Psoas muscle (tissue), 7 donors: ENCODE measurements at regions not wholly inside any gene's neighbourhood (a gene's known extent, or its start where the extent isn't known, plus 50 kb on each side); places are given as distances from the start of the nearest gene placed in this dataset.

ENCODE experiments used
- ATAC-seq, 4 donors: fragments of 200-7000 bp; cut with Tn5 transposase; one replicate each; pipeline ENCODE4 v1.9.1; 2020; ENCODE audit warnings: moderate library complexity in 3 of 4, mild to moderate bottlenecking in 2 of 4
- DNase-seq, 2 donors: peaks; one replicate each; pipeline ENCODE4 v3.0.0-alpha.2; 2020
- H3K27ac ChIP-seq: fragments of 200-600 bp; one replicate; pipeline ENCODE4 v1.8.0; 2022
- H3K27me3 ChIP-seq, 3 donors: fragments of 200-600 bp in 1 of 3; one replicate each; pipeline versions ENCODE4 v1.6.1 to v1.8.0; 2013 to 2022; ENCODE audit warnings: low read length in 2 of 3, mild to moderate bottlenecking in 2 of 3, moderate library complexity in 1 of 3; ENCODE audit not compliant: insufficient read depth in 3 of 3
- H3K36me3 ChIP-seq, 2 donors: fragments of 200-600 bp in 1 of 2; one replicate each; pipeline versions ENCODE4 v1.6.1 to v1.8.0; 2013 to 2022; ENCODE audit warnings: low read depth in 1 of 2, mild to moderate bottlenecking in 1 of 2, moderate library complexity in 1 of 2; ENCODE audit not compliant: insufficient read depth in 1 of 2
- H3K4me1 ChIP-seq: fragments of 200-600 bp; one replicate; pipeline ENCODE4 v1.8.0; 2022
- H3K4me3 ChIP-seq: fragments of 200-600 bp; one replicate; pipeline ENCODE4 v1.8.0; 2022; ENCODE audit warnings: mild to moderate bottlenecking
- H3K9me3 ChIP-seq: fragments of 200-600 bp; one replicate; pipeline ENCODE4 v1.8.0; 2022
- WGBS, 3 donors: extraction: QIAGEN DNeasy Blood & Tissue Kit; methylation state at CpG; one replicate each; pipeline versions ENCODE4 v1.1.6 to v1.1.7; 2013; 5-methylcytosine and 5-hydroxymethylcytosine counted together
- intact Hi-C, 2 donors: fragments of 100-400 bp; cut with DNase I; formaldehyde crosslinking; loops; one replicate each; pipeline versions ENCODE4 v1.11.0 to v1.14.2; 2022
- TF ChIP-seq, protein P1 (sequence below): fragments of 200-600 bp; IDR thresholded peaks from one replicate; pipeline ENCODE4 v1.8.0; 2022; ENCODE audit warnings: antibody characterized with exemption
- donor health status: healthy with polysubstance abuse.
- donor health status: DM: no; HTN: no; CAD: no; lungs with moderate emphysema.
- donor health status: Bipolar disorder and iron deficiency.
- donor health status: healthy.
- donor health status: DM: yes; HTN: yes; CAD: no.
- donor health status: DM: no; HTN: no; CAD: no.
- donor health status: DM: yes; HTN: yes; CAD: no.

DNA sequence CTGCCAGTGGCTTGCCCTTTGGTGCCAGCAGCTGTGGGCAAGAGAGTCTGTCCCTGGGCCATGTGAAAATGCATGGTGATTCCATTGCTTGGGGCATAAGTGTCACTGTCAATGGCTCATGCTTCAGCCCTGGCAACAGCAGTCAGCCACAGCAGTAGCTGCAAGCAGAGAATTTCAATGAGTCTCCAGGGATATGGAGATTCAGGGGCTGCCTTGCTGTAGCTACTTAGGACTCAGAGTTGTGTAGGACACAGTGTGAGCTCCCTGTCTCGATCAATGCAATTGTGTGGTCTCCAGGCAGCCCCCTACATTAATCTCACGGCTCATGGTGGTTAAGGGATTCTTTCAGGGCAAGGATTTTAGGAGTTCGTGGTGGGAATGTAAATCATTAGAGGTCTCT, 126.3 kb upstream of the STARD3NL start:
- H3K27ac ChIP-seq: no peak overlapping the region
- H3K27me3 ChIP-seq: no peaks in the 10 kb centered on the region
- DNase-seq (no peak), ATAC-seq (no peak)
- TF ChIP-seq, protein P1, sequence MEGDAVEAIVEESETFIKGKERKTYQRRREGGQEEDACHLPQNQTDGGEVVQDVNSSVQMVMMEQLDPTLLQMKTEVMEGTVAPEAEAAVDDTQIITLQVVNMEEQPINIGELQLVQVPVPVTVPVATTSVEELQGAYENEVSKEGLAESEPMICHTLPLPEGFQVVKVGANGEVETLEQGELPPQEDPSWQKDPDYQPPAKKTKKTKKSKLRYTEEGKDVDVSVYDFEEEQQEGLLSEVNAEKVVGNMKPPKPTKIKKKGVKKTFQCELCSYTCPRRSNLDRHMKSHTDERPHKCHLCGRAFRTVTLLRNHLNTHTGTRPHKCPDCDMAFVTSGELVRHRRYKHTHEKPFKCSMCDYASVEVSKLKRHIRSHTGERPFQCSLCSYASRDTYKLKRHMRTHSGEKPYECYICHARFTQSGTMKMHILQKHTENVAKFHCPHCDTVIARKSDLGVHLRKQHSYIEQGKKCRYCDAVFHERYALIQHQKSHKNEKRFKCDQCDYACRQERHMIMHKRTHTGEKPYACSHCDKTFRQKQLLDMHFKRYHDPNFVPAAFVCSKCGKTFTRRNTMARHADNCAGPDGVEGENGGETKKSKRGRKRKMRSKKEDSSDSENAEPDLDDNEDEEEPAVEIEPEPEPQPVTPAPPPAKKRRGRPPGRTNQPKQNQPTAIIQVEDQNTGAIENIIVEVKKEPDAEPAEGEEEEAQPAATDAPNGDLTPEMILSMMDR: no peak
- no peaks in the 10 kb centered on the region for H3K9me3 ChIP-seq
- intact Hi-C loops: loop anchor here in 1 of 2 donors (10.0 kb wide), 1 partner anchor 137 kb away; the partner anchor contains the start of gene SFRP4
- no peaks in the 10 kb centered on the region for H3K36me3 ChIP-seq
- 68 to 78% (median 75%) methylated on average over 3 of the region's 3 CpGs for WGBS, 3 donors
- no peaks in the 10 kb centered on the region for H3K4me1 ChIP-seq
- no peak overlapping the region for H3K4me3 ChIP-seq

DNA sequence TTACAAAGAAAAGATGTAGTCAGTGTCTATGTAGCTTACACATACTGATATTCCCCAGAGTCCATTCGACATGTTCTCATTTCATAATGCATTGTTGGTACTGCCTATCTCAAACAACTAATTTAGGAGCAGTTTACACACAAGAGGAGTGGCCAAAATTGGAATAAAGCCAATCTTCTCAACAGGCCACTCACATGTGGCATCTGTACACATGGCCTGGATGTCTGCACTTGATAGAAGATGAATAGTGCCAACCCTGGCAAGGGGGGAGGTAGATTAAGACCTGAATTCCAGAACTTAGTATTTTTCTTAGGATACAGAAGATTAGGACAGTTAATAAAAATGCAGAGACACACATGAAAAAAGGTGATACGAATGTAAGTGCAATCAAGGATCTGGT, 125.3 kb upstream of the STARD3NL start:
- no peaks in the 10 kb centered on the region for H3K9me3 ChIP-seq
- no peak overlapping the region for H3K4me3 ChIP-seq
- H3K36me3 ChIP-seq: no peaks in the 10 kb centered on the region
- no peak for ATAC-seq
- intact Hi-C loops: loop anchor here in 1 of 2 donors (10.0 kb wide), 1 partner anchor 138 kb away; the partner anchor contains the start of gene SFRP4
- no peaks in the 10 kb centered on the region for H3K4me1 ChIP-seq
- TF ChIP-seq, protein P1: no peak
- no peak overlapping the region for H3K27ac ChIP-seq
- 82 to 87% (median 82%) methylated on average over 2 of the region's 2 CpGs for WGBS, 3 donors
- no peak for DNase-seq
- no peaks in the 10 kb centered on the region for H3K27me3 ChIP-seq

DNA sequence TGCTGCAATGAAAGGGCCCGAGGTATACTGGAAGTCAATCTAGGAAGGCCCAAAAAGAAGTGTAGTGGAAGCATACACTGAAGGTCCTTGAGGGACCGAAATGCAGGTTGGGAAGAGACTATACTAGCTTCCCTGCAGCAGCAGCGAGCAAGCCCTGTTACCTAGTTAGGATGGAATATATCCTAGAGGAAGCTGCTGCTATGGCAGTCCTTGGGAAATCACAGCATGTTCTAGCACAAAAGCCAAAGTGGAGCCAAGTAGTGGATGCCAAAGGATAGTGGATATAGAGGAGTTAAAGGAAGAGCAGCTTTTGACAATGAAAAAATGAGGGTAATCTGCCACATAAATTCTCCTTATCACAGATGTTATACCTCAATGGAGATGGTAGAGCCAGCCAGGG, 123.8 kb upstream of the STARD3NL start:
- Histone ChIP-seq H3K4me1 (no peaks in the 10 kb centered on the region), H3K27ac (no peak overlapping the region), H3K9me3 (no peaks in the 10 kb centered on the region), H3K27me3 (no peaks in the 10 kb centered on the region), H3K36me3 (no peaks in the 10 kb centered on the region), H3K4me3 (no peak overlapping the region)
- 76 to 88% (median 87%) methylated on average over 3 of the region's 3 CpGs for WGBS, 3 donors
- intact Hi-C loops: loop anchor here in 1 of 2 donors (10.0 kb wide), 1 partner anchor 139 kb away; the partner anchor contains the start of gene SFRP4
- TF ChIP-seq, protein P1: no peak
- ATAC-seq (no peak), DNase-seq (no peak)

DNA sequence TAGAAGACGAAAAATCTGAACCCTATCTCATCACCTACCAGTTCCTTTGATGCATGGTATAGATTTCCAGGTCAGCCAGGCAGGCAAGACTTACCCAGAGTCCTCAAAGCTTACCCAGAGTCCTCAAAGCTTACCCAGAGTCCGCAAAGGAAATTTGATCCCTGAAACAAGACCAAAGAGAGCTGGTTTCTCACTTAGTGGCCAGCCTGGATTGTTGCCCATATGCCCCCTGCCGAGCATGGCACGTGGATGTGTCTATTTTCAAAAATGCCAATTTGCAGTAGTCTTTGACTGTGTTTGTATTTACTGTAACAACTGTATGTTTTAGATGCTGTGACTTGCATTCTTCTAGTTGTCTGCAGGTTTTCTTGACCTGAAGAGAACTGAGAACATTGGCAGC, 120.2 kb upstream of the STARD3NL start:
- H3K4me3 ChIP-seq: no peak overlapping the region
- intact Hi-C loops: loop anchor here in 1 of 2 donors (10.0 kb wide), 1 partner anchor 143 kb away; the partner anchor contains the start of gene SFRP4
- TF ChIP-seq, protein P1: no peak
- no peaks in the 10 kb centered on the region for H3K4me1 ChIP-seq
- WGBS, 3 donors: 39 to 46% (median 46%) methylated on average over 4 of the region's 4 CpGs
- H3K36me3 ChIP-seq: no peaks in the 10 kb centered on the region
- no peak overlapping the region for H3K27ac ChIP-seq
- H3K9me3 ChIP-seq: no peaks in the 10 kb centered on the region
- no peak for ATAC-seq
- no peak for DNase-seq
- no peaks in the 10 kb centered on the region for H3K27me3 ChIP-seq

DNA sequence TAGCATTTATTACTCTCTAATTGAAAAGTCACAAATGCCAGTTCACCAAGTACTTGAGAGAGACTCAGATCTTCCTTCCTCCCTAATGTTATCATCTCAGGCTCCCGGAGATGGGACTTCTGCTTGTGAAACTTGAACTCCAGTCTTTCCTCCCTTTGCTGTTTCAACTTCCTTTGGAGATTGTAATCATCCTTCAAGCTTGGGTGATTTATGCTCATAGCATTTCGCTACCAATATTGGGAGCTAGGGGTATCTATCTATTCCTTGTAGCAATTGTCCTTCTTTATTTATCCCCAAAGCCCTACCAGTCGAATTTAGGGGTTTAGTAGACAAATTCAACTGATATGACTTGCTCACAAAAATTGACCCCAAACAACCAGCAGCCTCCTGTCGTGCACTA, 117.9 kb upstream of the STARD3NL start:
- ATAC-seq (no peak), DNase-seq (no peak)
- intact Hi-C loops: no loop called here
- Histone ChIP-seq H3K27ac (no peak overlapping the region), H3K4me3 (no peak overlapping the region), H3K9me3 (no peaks in the 10 kb centered on the region), H3K36me3 (no peaks in the 10 kb centered on the region), H3K27me3 (no peaks in the 10 kb centered on the region), H3K4me1 (no peaks in the 10 kb centered on the region)
- 61 to 86% (median 75%) methylated on average over 4 of the region's 4 CpGs for WGBS, 3 donors
- TF ChIP-seq, protein P1: no peak
